HG02840 (cell line): ENCODE measurements at regions not wholly inside any gene's neighbourhood (a gene's known extent, or its start where the extent isn't known, plus 50 kb on each side); places are given as distances from the start of the nearest gene placed in this dataset.
A peak's percentile ranks its signal among the peaks of the same experiment; 100 is the strongest.
"Not testable (repeated sequence)": the region's sequence is repeated elsewhere in the genome, so short reads cannot be mapped to it uniquely, and the experiment has no call there.

Source experiments
- ATAC-seq: cut with Tn5 transposase; IDR thresholded peaks from one replicate; pipeline ENCODE4 v1.9.1; 2021; ENCODE audit warnings: mild to moderate bottlenecking, moderate library complexity, moderate number of reproducible peaks; ENCODE audit not compliant: unreplicated experiment, low FRiP score

GRCh38 chr2:44083054-44083453 is 85.6 kb upstream of the PPM1B start:
- ATAC-seq: no peak

- no peak for ATAC-seq
These were observed 83.8 kb upstream of the PPM1B start for GRCh38 chr2:44084850-44085249.

GRCh38 chr2:44086629-44087028 is 82.0 kb upstream of the PPM1B start:
- ATAC-seq: no peak

GRCh38 chr2:44087036-44087713 is 81.5 kb upstream of the PPM1B start:
- peak; percentile 69 for ATAC-seq

- no peak for ATAC-seq
These were observed 81.0 kb upstream of the PPM1B start for GRCh38 chr2:44087714-44088092.

GRCh38 chr2:44092519-44092918 is 76.2 kb upstream of the PPM1B start:
- not testable (repeated sequence) for ATAC-seq

GRCh38 chr2:44093970-44094369 is 74.7 kb upstream of the PPM1B start:
- no peak for ATAC-seq

- no peak for ATAC-seq
These were observed 71.3 kb upstream of the PPM1B start for GRCh38 chr2:44097322-44097907.

- no peak for ATAC-seq
These were observed 70.6 kb upstream of the PPM1B start for GRCh38 chr2:44098050-44098449.

- ATAC-seq: no peak
These were observed 69.8 kb upstream of the PPM1B start for GRCh38 chr2:44098891-44099290.

GRCh38 chr2:44100351-44100750 is 68.3 kb upstream of the PPM1B start:
- no peak for ATAC-seq

- ATAC-seq: no peak
These were observed 67.4 kb upstream of the PPM1B start for GRCh38 chr2:44101246-44101645.

- ATAC-seq: no peak
These were observed 65.7 kb upstream of the PPM1B start for GRCh38 chr2:44102790-44103562.

- no peak for ATAC-seq
These were observed 65.0 kb upstream of the PPM1B start for GRCh38 chr2:44103639-44104038.

GRCh38 chr2:44104855-44105271 is 63.8 kb upstream of the PPM1B start:
- no peak for ATAC-seq

- ATAC-seq: not testable (repeated sequence)
These were observed 62.2 kb upstream of the PPM1B start for GRCh38 chr2:44106509-44106908.

- peak; percentile 59 for ATAC-seq
These were observed 61.5 kb upstream of the PPM1B start for GRCh38 chr2:44107086-44107740.

GRCh38 chr2:44107974-44108373 is 60.7 kb upstream of the PPM1B start:
- no peak for ATAC-seq

GRCh38 chr2:44109166-44109565 is 59.5 kb upstream of the PPM1B start:
- no peak for ATAC-seq

- ATAC-seq: no peak
These were observed 58.2 kb upstream of the PPM1B start for GRCh38 chr2:44110444-44110843.

GRCh38 chr2:44112096-44112495 is 56.6 kb upstream of the PPM1B start:
- no peak for ATAC-seq
